ENCODE measurements at regions not wholly inside any gene's neighbourhood (a gene's known extent, or its start where the extent isn't known, plus 50 kb on each side); places are given as distances from the start of the nearest gene placed in this dataset.

- H3K4me3 Mint-ChIP-seq: no peak overlapping the region
- peaks cover 7% of the 10 kb centered on the region for H3K4me1 Mint-ChIP-seq
- peaks cover 8% of the 10 kb centered on the region for H3K27me3 Mint-ChIP-seq (ENCODE audit: insufficient read depth)
- no peaks in the 10 kb centered on the region for H3K27me3 ChIP-seq (ENCODE audit: control insufficient read depth, insufficient read depth, low read length, poor library complexity, severe bottlenecking)
- H3K9ac ChIP-seq (ENCODE audit: extremely low read depth, low read length, poor library complexity, severe bottlenecking): no peak overlapping the region
- H3K36me3 Mint-ChIP-seq (ENCODE audit: low read depth): no peaks in the 10 kb centered on the region
- no peaks in the 10 kb centered on the region for H3K9me3 ChIP-seq (ENCODE audit: control insufficient read depth, low read length)
- H3K36me3 ChIP-seq (ENCODE audit: control insufficient read depth, insufficient read depth, low read length): no peaks in the 10 kb centered on the region
- DNase-seq: no peak
- H3K4me3 ChIP-seq (ENCODE audit: low read length): no peak overlapping the region
- H3K4me1 ChIP-seq (ENCODE audit: control insufficient read depth, insufficient read depth, low read length): no peaks in the 10 kb centered on the region
- WGBS, 2 experiments (ENCODE audit: insufficient coverage in 1 of 2, insufficient read length in 1 of 2): 94 to 95% methylated on average over 14 of the region's 14 CpGs
- H3K9me3 Mint-ChIP-seq: no peaks in the 10 kb centered on the region
- no peak overlapping the region for H3K27ac ChIP-seq (ENCODE audit: low read depth, low read length)
- TF ChIP-seq, protein P1, sequence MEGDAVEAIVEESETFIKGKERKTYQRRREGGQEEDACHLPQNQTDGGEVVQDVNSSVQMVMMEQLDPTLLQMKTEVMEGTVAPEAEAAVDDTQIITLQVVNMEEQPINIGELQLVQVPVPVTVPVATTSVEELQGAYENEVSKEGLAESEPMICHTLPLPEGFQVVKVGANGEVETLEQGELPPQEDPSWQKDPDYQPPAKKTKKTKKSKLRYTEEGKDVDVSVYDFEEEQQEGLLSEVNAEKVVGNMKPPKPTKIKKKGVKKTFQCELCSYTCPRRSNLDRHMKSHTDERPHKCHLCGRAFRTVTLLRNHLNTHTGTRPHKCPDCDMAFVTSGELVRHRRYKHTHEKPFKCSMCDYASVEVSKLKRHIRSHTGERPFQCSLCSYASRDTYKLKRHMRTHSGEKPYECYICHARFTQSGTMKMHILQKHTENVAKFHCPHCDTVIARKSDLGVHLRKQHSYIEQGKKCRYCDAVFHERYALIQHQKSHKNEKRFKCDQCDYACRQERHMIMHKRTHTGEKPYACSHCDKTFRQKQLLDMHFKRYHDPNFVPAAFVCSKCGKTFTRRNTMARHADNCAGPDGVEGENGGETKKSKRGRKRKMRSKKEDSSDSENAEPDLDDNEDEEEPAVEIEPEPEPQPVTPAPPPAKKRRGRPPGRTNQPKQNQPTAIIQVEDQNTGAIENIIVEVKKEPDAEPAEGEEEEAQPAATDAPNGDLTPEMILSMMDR (conservative IDR thresholded peaks at IDR 0.05): no peak
- no peak overlapping the region for H3K27ac Mint-ChIP-seq
These were observed 110.9 kb downstream of the BDH1 start for GRCh38 chr3:197444793-197445379.

DNA sequence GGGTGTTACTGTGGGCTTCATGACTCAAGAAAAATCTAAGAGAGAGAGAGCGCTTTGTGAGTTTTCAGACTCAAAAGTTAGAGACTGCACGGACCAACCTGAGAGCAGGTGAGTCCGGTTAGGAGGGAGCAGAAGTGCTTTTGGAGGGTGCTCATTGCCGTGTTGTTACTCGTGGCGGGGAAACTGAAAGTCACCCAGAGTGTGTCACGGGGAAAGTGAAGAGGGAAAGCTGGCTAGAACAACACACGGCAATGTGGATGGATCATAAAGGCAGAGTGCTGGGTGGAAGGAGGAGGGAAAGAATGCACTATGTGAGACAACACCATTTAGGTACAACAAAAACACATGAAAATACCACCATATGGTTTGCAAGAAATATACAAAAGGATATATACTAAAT lies 112.3 kb downstream of the BDH1 start:
- H3K4me1 ChIP-seq (ENCODE audit: control insufficient read depth, insufficient read depth, low read length): no peaks in the 10 kb centered on the region
- Mint-ChIP-seq H3K4me3 (no peak overlapping the region), H3K9me3 (peaks cover 6% of the 10 kb centered on the region), H3K27me3 (ENCODE audit: insufficient read depth) (peaks cover 8% of the 10 kb centered on the region), H3K27ac (no peak overlapping the region), H3K36me3 (ENCODE audit: low read depth) (no peaks in the 10 kb centered on the region), H3K4me1 (peaks cover 7% of the 10 kb centered on the region)
- TF ChIP-seq, protein P1 (conservative IDR thresholded peaks at IDR 0.05): no peak
- H3K4me3 ChIP-seq (ENCODE audit: low read length): no peak overlapping the region
- no peaks in the 10 kb centered on the region for H3K36me3 ChIP-seq (ENCODE audit: control insufficient read depth, insufficient read depth, low read length)
- H3K27ac ChIP-seq (ENCODE audit: low read depth, low read length): no peak overlapping the region
- 80 to 83% methylated on average over 6 to 8 of the region's 8 CpGs for WGBS, 2 experiments (ENCODE audit: insufficient coverage in 1 of 2, insufficient read length in 1 of 2)
- no peak for DNase-seq
- no peak overlapping the region for H3K9ac ChIP-seq (ENCODE audit: extremely low read depth, low read length, poor library complexity, severe bottlenecking)
- H3K9me3 ChIP-seq (ENCODE audit: control insufficient read depth, low read length): peaks cover 6% of the 10 kb centered on the region
- H3K27me3 ChIP-seq (ENCODE audit: control insufficient read depth, insufficient read depth, low read length, poor library complexity, severe bottlenecking): no peaks in the 10 kb centered on the region

DNA sequence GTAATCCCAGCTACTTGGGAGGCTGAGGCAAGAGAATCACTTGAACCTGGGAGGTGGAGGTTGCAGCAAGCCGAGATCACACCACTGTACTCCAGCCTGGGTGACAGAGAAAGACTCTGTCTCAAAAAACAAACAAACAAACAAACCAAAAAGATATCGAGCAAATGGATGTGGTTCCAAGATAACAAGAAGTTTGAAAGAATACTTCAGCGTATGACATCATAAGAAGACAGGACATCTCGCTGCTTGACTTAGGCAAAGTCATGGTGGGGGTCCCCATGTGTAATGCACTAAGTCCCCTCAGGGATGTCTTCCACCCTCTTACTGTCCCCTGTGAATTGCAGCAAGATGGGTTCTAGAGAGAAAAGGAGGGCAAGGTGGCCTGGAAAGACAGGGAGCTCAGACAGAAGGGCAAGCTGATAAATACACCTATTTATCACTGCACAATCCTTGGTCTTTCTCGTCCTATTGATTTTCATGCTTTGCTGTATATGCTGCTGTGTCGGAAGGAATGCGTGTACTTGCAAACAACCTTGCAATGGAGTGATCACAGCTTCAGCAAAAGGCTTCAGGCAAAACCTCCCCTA lies 115.0 kb downstream of the BDH1 start:
- no peaks in the 10 kb centered on the region for H3K36me3 Mint-ChIP-seq (ENCODE audit: low read depth)
- WGBS, 2 experiments (ENCODE audit: insufficient coverage in 1 of 2, insufficient read length in 1 of 2): 93% methylated on average over 7 of the region's 7 CpGs; no CpG with 5 or more reads in 1 of the 2 experiments
- H3K9me3 ChIP-seq (ENCODE audit: control insufficient read depth, low read length): peaks cover 7% of the 10 kb centered on the region
- no peaks in the 10 kb centered on the region for H3K27me3 ChIP-seq (ENCODE audit: control insufficient read depth, insufficient read depth, low read length, poor library complexity, severe bottlenecking)
- no peak overlapping the region for H3K27ac ChIP-seq (ENCODE audit: low read depth, low read length)
- H3K4me3 Mint-ChIP-seq: no peak overlapping the region
- peaks cover 8% of the 10 kb centered on the region for H3K27me3 Mint-ChIP-seq (ENCODE audit: insufficient read depth)
- H3K4me1 ChIP-seq (ENCODE audit: control insufficient read depth, insufficient read depth, low read length): no peaks in the 10 kb centered on the region
- H3K4me1 Mint-ChIP-seq: peaks cover 2% of the 10 kb centered on the region
- no peaks in the 10 kb centered on the region for H3K36me3 ChIP-seq (ENCODE audit: control insufficient read depth, insufficient read depth, low read length)
- no peak overlapping the region for H3K27ac Mint-ChIP-seq
- no peak overlapping the region for H3K4me3 ChIP-seq (ENCODE audit: low read length)
- TF ChIP-seq, protein P1 (conservative IDR thresholded peaks at IDR 0.05): no peak
- no peak overlapping the region for H3K9ac ChIP-seq (ENCODE audit: extremely low read depth, low read length, poor library complexity, severe bottlenecking)
- peaks cover 8% of the 10 kb centered on the region for H3K9me3 Mint-ChIP-seq
- no peak for DNase-seq
